Uterus (tissue), 2 donors: ENCODE measurements at regions not wholly inside any gene's neighbourhood (a gene's known extent, or its start where the extent isn't known, plus 50 kb on each side); places are given as distances from the start of the nearest gene placed in this dataset.

ENCODE experiments used
- POLR2A ChIP-seq, 2 donors: fragments of 450-650 bp; IDR thresholded peaks; one replicate each; pipeline ENCODE4 v1.6.1; 2016; ENCODE audit warnings: antibody characterized with exemption in 2 of 2, mild to moderate bottlenecking in 1 of 2, moderate library complexity in 1 of 2
- TF ChIP-seq, protein P1 (sequence below), 4 experiments: fragments of 200-600 bp in 2 of 4; fragments of 450-650 bp in 2 of 4; sonication (generic) in 2 of 4; IDR thresholded peaks; one replicate each; pipeline ENCODE4 v1.5.1; 2016 to 2019; ENCODE audit warnings: antibody characterized with exemption in 4 of 4, mild to moderate bottlenecking in 2 of 4, moderate library complexity in 1 of 4

- TF ChIP-seq, protein P1, sequence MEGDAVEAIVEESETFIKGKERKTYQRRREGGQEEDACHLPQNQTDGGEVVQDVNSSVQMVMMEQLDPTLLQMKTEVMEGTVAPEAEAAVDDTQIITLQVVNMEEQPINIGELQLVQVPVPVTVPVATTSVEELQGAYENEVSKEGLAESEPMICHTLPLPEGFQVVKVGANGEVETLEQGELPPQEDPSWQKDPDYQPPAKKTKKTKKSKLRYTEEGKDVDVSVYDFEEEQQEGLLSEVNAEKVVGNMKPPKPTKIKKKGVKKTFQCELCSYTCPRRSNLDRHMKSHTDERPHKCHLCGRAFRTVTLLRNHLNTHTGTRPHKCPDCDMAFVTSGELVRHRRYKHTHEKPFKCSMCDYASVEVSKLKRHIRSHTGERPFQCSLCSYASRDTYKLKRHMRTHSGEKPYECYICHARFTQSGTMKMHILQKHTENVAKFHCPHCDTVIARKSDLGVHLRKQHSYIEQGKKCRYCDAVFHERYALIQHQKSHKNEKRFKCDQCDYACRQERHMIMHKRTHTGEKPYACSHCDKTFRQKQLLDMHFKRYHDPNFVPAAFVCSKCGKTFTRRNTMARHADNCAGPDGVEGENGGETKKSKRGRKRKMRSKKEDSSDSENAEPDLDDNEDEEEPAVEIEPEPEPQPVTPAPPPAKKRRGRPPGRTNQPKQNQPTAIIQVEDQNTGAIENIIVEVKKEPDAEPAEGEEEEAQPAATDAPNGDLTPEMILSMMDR (IDR thresholded peaks at IDR 0.05): no peak
- TF ChIP-seq POLR2A (IDR thresholded peaks at IDR 0.05): no peak
Observed at GRCh38 chr1:189616893-189617292, 860.8 kb downstream of the BRINP3 start.
